MM.1S (cell line): ENCODE measurements at regions not wholly inside any gene's neighbourhood (a gene's known extent, or its start where the extent isn't known, plus 50 kb on each side); places are given as distances from the start of the nearest gene placed in this dataset.

ENCODE experiments used
- DNase-seq: peaks from one replicate; pipeline ENCODE4 v3.0.0-alpha.2; 2015
- H2AFZ ChIP-seq: fragments of 300-600 bp; sonication (generic); 2 replicates; pipeline ENCODE4 v1.6.0; 2016; ENCODE audit warnings: antibody characterized with exemption, low read length
- H3F3A ChIP-seq: fragments of 300-600 bp; sonication (generic); 2 replicates; pipeline ENCODE4 v1.6.1; 2016; ENCODE audit warnings: mild to moderate bottlenecking, antibody characterized with exemption, low read length, moderate library complexity, mixed read lengths; ENCODE audit not compliant: insufficient read depth
- H3K27ac ChIP-seq: fragments of 300-600 bp; sonication (generic); 2 replicates; pipeline ENCODE4 v1.5.1; 2016; ENCODE audit warnings: mild to moderate bottlenecking, low read length
- H3K27me3 ChIP-seq: fragments of 300-600 bp; sonication (generic); replicated peaks from 2 replicates; pipeline ENCODE4 v1.6.0; 2016; ENCODE audit warnings: low read length; ENCODE audit not compliant: insufficient read depth
- H3K36me3 ChIP-seq: fragments of 300-600 bp; sonication (generic); replicated peaks from 2 replicates; pipeline ENCODE4 v1.6.1; 2016; ENCODE audit warnings: mild to moderate bottlenecking, low read length, mixed read lengths; ENCODE audit not compliant: insufficient read depth
- H3K4me1 ChIP-seq: fragments of 300-600 bp; sonication (generic); 2 replicates; pipeline ENCODE4 v1.6.1; 2016; ENCODE audit warnings: low read length, mixed read lengths
- H3K4me2 ChIP-seq: fragments of 300-600 bp; sonication (generic); 2 replicates; pipeline ENCODE4 v1.6.0; 2016; ENCODE audit warnings: low read depth, low read length
- H3K4me3 ChIP-seq: fragments of 300-600 bp; sonication (generic); 2 replicates; pipeline ENCODE4 v1.5.1; 2016; ENCODE audit warnings: low read length, mixed read lengths
- H3K79me2 ChIP-seq: fragments of 300-600 bp; sonication (generic); 2 replicates; pipeline ENCODE4 v1.6.1; 2016; ENCODE audit warnings: mixed run types, low read length, mixed read lengths
- H3K9ac ChIP-seq: fragments of 300-600 bp; sonication (generic); 2 replicates; pipeline ENCODE4 v1.6.1; 2016; ENCODE audit warnings: low read length, mixed read lengths
- H3K9me2 ChIP-seq: fragments of 300-600 bp; sonication (generic); replicated peaks from 2 replicates; pipeline ENCODE4 v1.6.1; 2016; ENCODE audit warnings: mild to moderate bottlenecking, low read length, mixed read lengths; ENCODE audit not compliant: insufficient read depth
- H3K9me3 ChIP-seq: fragments of 300-600 bp; sonication (generic); replicated peaks from 2 replicates; pipeline ENCODE4 v1.6.1; 2016; ENCODE audit warnings: mild to moderate bottlenecking, low read length, mixed read lengths; ENCODE audit not compliant: insufficient read depth
- H4K20me1 ChIP-seq: fragments of 300-600 bp; sonication (generic); 2 replicates; pipeline ENCODE4 v1.6.1; 2016; ENCODE audit warnings: mild to moderate bottlenecking, low read length, moderate library complexity, mixed read lengths; ENCODE audit not compliant: insufficient read depth
- EZH2 ChIP-seq: fragments of 300-600 bp; sonication (generic); optimal IDR thresholded peaks from 2 replicates; pipeline ENCODE3; 2017; ENCODE audit warnings: low read depth, mild to moderate bottlenecking, antibody characterized with exemption, low read length, mixed read lengths
- EZH2phosphoT487 ChIP-seq: fragments of 300-600 bp; sonication (generic); IDR thresholded peaks from 2 replicates; pipeline ENCODE4 v1.6.1; 2018; ENCODE audit warnings: antibody characterized with exemption, low read length
- TF ChIP-seq, protein P1 (sequence below): fragments of 300-600 bp; sonication (generic); IDR thresholded peaks from 2 replicates; pipeline ENCODE4 v1.5.1; 2016; ENCODE audit warnings: antibody characterized with exemption, low read length, mixed read lengths

DNA sequence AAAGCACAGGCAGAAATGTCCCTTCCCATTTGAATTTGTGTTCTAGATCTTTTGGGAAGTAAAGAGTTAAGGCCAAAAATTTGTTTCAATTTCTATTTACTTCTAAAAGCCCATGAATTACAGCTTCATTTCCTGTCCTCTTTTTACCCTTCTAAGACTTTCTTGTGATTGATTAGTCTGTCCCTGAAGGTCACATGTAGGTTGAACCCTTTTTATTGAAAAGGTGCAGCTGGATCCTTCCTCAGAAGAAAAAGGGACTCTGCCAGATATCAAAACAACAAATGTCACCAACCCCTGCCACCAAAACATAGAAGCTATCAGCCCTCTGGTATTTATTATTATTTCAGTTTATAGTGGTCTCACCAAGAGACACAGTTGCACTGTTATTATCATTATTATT is 424.9 kb upstream of the DPP6 start:
- Histone ChIP-seq H4K20me1 (no peaks in the 10 kb centered on the region), H3K4me3 (no peak overlapping the region), H3K79me2 (no peaks in the 10 kb centered on the region), H3K4me1 (no peaks in the 10 kb centered on the region), H3F3A (no peaks in the 10 kb centered on the region), H3K4me2 (no peak overlapping the region), H2AFZ (no peak overlapping the region), H3K36me3 (no peaks in the 10 kb centered on the region), H3K27ac (no peak overlapping the region), H3K27me3 (no peaks in the 10 kb centered on the region), H3K9me2 (no peaks in the 10 kb centered on the region), H3K9ac (no peak overlapping the region), H3K9me3 (no peaks in the 10 kb centered on the region)
- no peak for DNase-seq
- TF ChIP-seq EZH2phosphoT487 (no peak), EZH2 (no peak)
- TF ChIP-seq, protein P1, sequence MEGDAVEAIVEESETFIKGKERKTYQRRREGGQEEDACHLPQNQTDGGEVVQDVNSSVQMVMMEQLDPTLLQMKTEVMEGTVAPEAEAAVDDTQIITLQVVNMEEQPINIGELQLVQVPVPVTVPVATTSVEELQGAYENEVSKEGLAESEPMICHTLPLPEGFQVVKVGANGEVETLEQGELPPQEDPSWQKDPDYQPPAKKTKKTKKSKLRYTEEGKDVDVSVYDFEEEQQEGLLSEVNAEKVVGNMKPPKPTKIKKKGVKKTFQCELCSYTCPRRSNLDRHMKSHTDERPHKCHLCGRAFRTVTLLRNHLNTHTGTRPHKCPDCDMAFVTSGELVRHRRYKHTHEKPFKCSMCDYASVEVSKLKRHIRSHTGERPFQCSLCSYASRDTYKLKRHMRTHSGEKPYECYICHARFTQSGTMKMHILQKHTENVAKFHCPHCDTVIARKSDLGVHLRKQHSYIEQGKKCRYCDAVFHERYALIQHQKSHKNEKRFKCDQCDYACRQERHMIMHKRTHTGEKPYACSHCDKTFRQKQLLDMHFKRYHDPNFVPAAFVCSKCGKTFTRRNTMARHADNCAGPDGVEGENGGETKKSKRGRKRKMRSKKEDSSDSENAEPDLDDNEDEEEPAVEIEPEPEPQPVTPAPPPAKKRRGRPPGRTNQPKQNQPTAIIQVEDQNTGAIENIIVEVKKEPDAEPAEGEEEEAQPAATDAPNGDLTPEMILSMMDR = no peak

DNA sequence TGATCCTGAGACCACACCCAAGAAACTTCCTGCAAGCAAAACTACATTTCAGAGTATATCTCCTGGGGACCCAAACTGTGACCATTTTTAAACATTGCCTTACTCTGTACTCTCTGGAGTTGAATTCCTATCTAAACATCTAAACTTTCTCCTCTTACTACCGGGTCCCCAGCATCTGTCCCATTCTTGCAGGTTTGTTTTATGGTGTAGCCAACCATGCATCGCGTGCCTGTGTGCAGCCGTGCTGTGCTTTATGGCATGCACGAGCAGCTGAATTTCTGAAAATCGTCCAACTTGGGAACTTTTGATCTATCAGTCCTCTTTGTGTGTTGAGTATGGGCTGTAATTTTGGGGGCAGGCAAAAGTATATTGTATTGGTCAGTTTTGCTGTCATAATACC is 423.8 kb upstream of the DPP6 start:
- Histone ChIP-seq H3K27ac (no peak overlapping the region), H3K4me1 (no peaks in the 10 kb centered on the region), H3K79me2 (no peaks in the 10 kb centered on the region), H3K36me3 (no peaks in the 10 kb centered on the region), H3K9me3 (no peaks in the 10 kb centered on the region), H3K4me3 (no peak overlapping the region), H3F3A (no peaks in the 10 kb centered on the region), H3K27me3 (no peaks in the 10 kb centered on the region), H3K9me2 (no peaks in the 10 kb centered on the region), H2AFZ (no peak overlapping the region), H3K9ac (no peak overlapping the region), H3K4me2 (no peak overlapping the region), H4K20me1 (no peaks in the 10 kb centered on the region)
- TF ChIP-seq, protein P1 = no peak
- TF ChIP-seq EZH2phosphoT487 (no peak), EZH2 (no peak)
- DNase-seq = no peak

DNA sequence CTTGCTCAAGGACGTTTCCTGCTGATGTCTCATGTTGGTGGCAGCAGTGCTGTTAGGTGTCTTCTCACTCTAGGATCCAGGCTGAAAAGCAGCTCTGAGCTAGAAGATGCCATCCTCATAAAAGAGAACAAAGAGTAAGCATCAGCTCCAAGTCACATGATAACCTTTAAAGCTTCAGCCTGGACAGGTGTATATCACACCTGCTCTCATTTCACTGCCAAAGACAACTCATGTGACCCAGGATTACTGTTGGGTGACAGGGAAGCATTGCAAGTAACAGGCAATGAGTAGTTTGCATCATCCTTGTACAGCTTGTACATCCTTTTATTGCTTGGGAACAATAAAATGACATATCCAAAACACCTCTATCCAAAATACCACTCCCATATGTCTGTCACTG is 423.4 kb upstream of the DPP6 start:
- Histone ChIP-seq H3K27ac (no peak overlapping the region), H3K9me3 (no peaks in the 10 kb centered on the region), H2AFZ (no peak overlapping the region), H3K27me3 (no peaks in the 10 kb centered on the region), H3K9me2 (no peaks in the 10 kb centered on the region), H3F3A (no peaks in the 10 kb centered on the region), H3K4me2 (no peak overlapping the region), H3K79me2 (no peaks in the 10 kb centered on the region), H3K36me3 (no peaks in the 10 kb centered on the region), H3K4me3 (no peak overlapping the region), H4K20me1 (no peaks in the 10 kb centered on the region), H3K9ac (no peak overlapping the region), H3K4me1 (no peaks in the 10 kb centered on the region)
- TF ChIP-seq EZH2phosphoT487 (no peak), EZH2 (no peak)
- TF ChIP-seq, protein P1 = no peak
- no peak for DNase-seq
